K562 (cell line): ENCODE measurements at regions not wholly inside any gene's neighbourhood (a gene's known extent, or its start where the extent isn't known, plus 50 kb on each side); places are given as distances from the start of the nearest gene placed in this dataset.

ENCODE experiments used
- ATAC-seq: fragments of 200-7000 bp; cut with Tn5 transposase; 3 replicates; pipeline ENCODE4 v1.9.1; 2020; ENCODE audit warnings: moderate library complexity
- BruUV-seq: library from RNA; stranded (reverse); fragments of 400-500 nt; replicated peaks from 2 replicates; lab custom pipeline; 2021; lab: Mats Ljungman, UMichigan
- CTCF ChIA-PET: fragments of 300-600 bp; formaldehyde crosslinking; extraction: SDS; loops from one replicate; lab custom pipeline; 2021; ENCODE audit warnings: low intra/inter-chr PET ratio; lab: Yijun Ruan, JAX
- POLR2A ChIA-PET: fragments of 300-600, 350-650 bp; sonication (Branson Sonifier 250); formaldehyde crosslinking; extraction: SDS; loops from one replicate; lab custom pipeline; 2021; ENCODE audit warnings: antibody characterized with exemption, inconsistent platforms; lab: Yijun Ruan, JAX
- DNase-seq, 4 experiments: peaks; one replicate each; pipeline versions ENCODE4 v3.0.0 to v3.0.0-alpha.2; 2011 to 2018; ENCODE audit warnings: low spot score in 3 of 4, mixed read lengths in 3 of 4; ENCODE audit errors: extremely low read depth in 1 of 4
- FAIRE-seq: peaks from 2 replicates; lab custom pipeline; 2011; peaks lifted over from hg19 to GRCh38; lab: Jason Lieb, UNC
- H2AFZ ChIP-seq: 2 replicates; pipeline ENCODE4 v1.6.0; 2011; ENCODE audit warnings: low read depth, low read length, control low read depth, inconsistent platforms
- H3K27ac ChIP-seq: fragments of 200-600 bp; 3 replicates; pipeline ENCODE4 v1.8.0; 2011; ENCODE audit warnings: low read depth, mild to moderate bottlenecking, control low read depth, inconsistent platforms, low read length, moderate library complexity, mixed read lengths; ENCODE audit errors: extremely low read depth
- H3K27me3 ChIP-seq, 2 experiments: fragments of 300-600 bp in 1 of 2; 2 replicates in 1 of 2; 3 replicates in 1 of 2; pipeline versions ENCODE4 v1.6.0 to v1.8.0; 2011; ENCODE audit warnings: inconsistent platforms in 2 of 2, low read length in 2 of 2, mild to moderate bottlenecking in 1 of 2, mixed read lengths in 1 of 2, moderate library complexity in 1 of 2; ENCODE audit not compliant: control insufficient read depth in 2 of 2, insufficient read depth in 2 of 2
- H3K36me3 ChIP-seq: fragments of 300-600 bp; 3 replicates; pipeline ENCODE4 v1.8.0; 2011; ENCODE audit warnings: mild to moderate bottlenecking, low read length, inconsistent platforms; ENCODE audit not compliant: control insufficient read depth, insufficient read depth
- H3K4me1 ChIP-seq, 2 experiments: fragments of 200-600 bp in 1 of 2; replicated peaks in 1 of 2; 2 replicates in 1 of 2; 3 replicates in 1 of 2; pipeline versions ENCODE4 v1.5.1 to v1.8.0; 2011; ENCODE audit warnings: inconsistent platforms in 2 of 2, low read length in 2 of 2, mild to moderate bottlenecking in 1 of 2, mixed read lengths in 1 of 2, moderate library complexity in 1 of 2; ENCODE audit not compliant: control insufficient read depth in 2 of 2, insufficient read depth in 2 of 2
- H3K4me2 ChIP-seq: 2 replicates; pipeline ENCODE4 v1.6.1; 2011; ENCODE audit warnings: low read length, control low read depth, inconsistent platforms, mixed read lengths; ENCODE audit not compliant: insufficient read depth
- H3K4me3 ChIP-seq: fragments of 200-600 bp; sonication (generic), shearing (Covaris generic); 2 replicates; pipeline ENCODE4 v1.5.1; 2016; ENCODE audit warnings: control low read depth, inconsistent platforms
- H3K79me2 ChIP-seq: fragments of 200-600 bp; 3 replicates; pipeline ENCODE4 v1.8.0; 2011; ENCODE audit warnings: low read length, inconsistent platforms; ENCODE audit not compliant: control insufficient read depth, insufficient read depth
- H3K9ac ChIP-seq, 2 experiments: 2 replicates each; pipeline versions ENCODE4 v1.6.0 to v1.6.1; 2011; ENCODE audit warnings: low read depth in 2 of 2, low read length in 2 of 2, control low read depth in 1 of 2, inconsistent platforms in 1 of 2, mild to moderate bottlenecking in 1 of 2, mixed read lengths in 1 of 2; ENCODE audit not compliant: insufficient read depth in 1 of 2
- H3K9me1 ChIP-seq: one replicate; pipeline ENCODE4 v1.6.0; 2011; ENCODE audit warnings: inconsistent platforms, mild to moderate bottlenecking, low read length, moderate library complexity; ENCODE audit not compliant: control insufficient read depth, insufficient read depth
- H3K9me3 ChIP-seq: replicated peaks from 2 replicates; pipeline ENCODE4 v1.5.1; 2011; ENCODE audit warnings: low read depth, low read length, inconsistent platforms; ENCODE audit not compliant: control insufficient read depth, insufficient read depth
- H4K20me1 ChIP-seq: replicated peaks from 2 replicates; pipeline ENCODE4 v1.6.1; 2011; ENCODE audit warnings: low read length, inconsistent platforms, mixed read lengths; ENCODE audit not compliant: control insufficient read depth, insufficient read depth
- ATF3 ChIP-seq, 2 experiments: fragments of 450-650 bp in 1 of 2; sonication (generic) in 1 of 2; formaldehyde crosslinking in 1 of 2; IDR thresholded peaks in 1 of 2; conservative IDR thresholded peaks in 1 of 2; 2 replicates each; pipeline versions ENCODE4 v1.6.1 to v1.8.1; 2016 to 2023; ENCODE audit warnings: mild to moderate bottlenecking in 2 of 2, moderate library complexity in 2 of 2, inconsistent platforms in 1 of 2, missing genetic modification reagents in 1 of 2
- ELF2 ChIP-seq: fragments of 250-450 bp; sonication (Bioruptor Pico); IDR thresholded peaks from 2 replicates; pipeline ENCODE4 v1.5.0; 2021; ENCODE audit warnings: mild to moderate bottlenecking
- FOXP4 ChIP-seq: sonication (generic); formaldehyde crosslinking; IDR thresholded peaks from 2 replicates; pipeline ENCODE4 v1.8.0; 2022; ENCODE audit warnings: mild to moderate bottlenecking, missing genetic modification reagents, borderline replicate concordance
- ID3 ChIP-seq, 2 experiments: fragments of 250-450 bp in 1 of 2; fragments of 450-650 bp in 1 of 2; sonication (Bioruptor Pico) in 1 of 2; IDR thresholded peaks; 2 replicates each; pipeline versions ENCODE4 v1.6.1 to v1.8.0; 2016 to 2021; ENCODE audit warnings: mild to moderate bottlenecking in 2 of 2, moderate library complexity in 2 of 2, missing compliant biosample characterization in 1 of 2, missing genetic modification characterization in 1 of 2
- MTF1 ChIP-seq: fragments of 250-450 bp; sonication (Bioruptor Pico); IDR thresholded peaks from 2 replicates; pipeline ENCODE4 v1.9.0; 2021; ENCODE audit warnings: moderate library complexity, mild to moderate bottlenecking, inconsistent platforms, borderline replicate concordance
- MXD1 ChIP-seq: fragments of 250-450 bp; sonication (Bioruptor Pico); IDR thresholded peaks from 2 replicates; pipeline ENCODE4 v1.8.0; 2021; ENCODE audit warnings: borderline replicate concordance, mild to moderate bottlenecking, moderate library complexity; ENCODE audit not compliant: poor library complexity, severe bottlenecking
- NFE2 ChIP-seq: IDR thresholded peaks from 2 replicates; pipeline ENCODE4 v1.6.1; 2014; ENCODE audit warnings: antibody characterized with exemption, low read depth
- PML ChIP-seq: IDR thresholded peaks from 2 replicates; pipeline ENCODE4 v1.6.1; 2012; ENCODE audit warnings: low read length, inconsistent platforms
- SAP30 ChIP-seq: fragments of 200-600 bp; sonication (generic); IDR thresholded peaks from 2 replicates; pipeline ENCODE4 v1.6.1; 2012; ENCODE audit warnings: borderline replicate concordance, low read depth, mild to moderate bottlenecking, moderate library complexity, low read length, control low read depth, inconsistent platforms; ENCODE audit not compliant: insufficient read depth, poor library complexity, severe bottlenecking
- SETDB1 ChIP-seq: IDR thresholded peaks from one replicate; pipeline ENCODE4 v1.6.1; 2012; ENCODE audit warnings: low read length, control low read depth, inconsistent platforms
- SMARCE1 ChIP-seq: fragments of 450-650 bp; IDR thresholded peaks from 2 replicates; pipeline ENCODE4 v1.7.1; 2016; ENCODE audit warnings: mild to moderate bottlenecking
- STAT5A ChIP-seq: IDR thresholded peaks from 2 replicates; pipeline ENCODE4 v1.6.1; 2012; ENCODE audit warnings: low read length, inconsistent platforms, borderline replicate concordance
- TCFL5 ChIP-seq: fragments of 250-450 bp; sonication (Bioruptor Pico); conservative IDR thresholded peaks from 2 replicates; pipeline ENCODE4 v1.6.1; 2021; ENCODE audit warnings: mild to moderate bottlenecking, moderate library complexity, matching md5 sums
- ZC3H8 ChIP-seq: fragments of 450-650 bp; IDR thresholded peaks from 2 replicates; pipeline ENCODE4 v1.6.1; 2017
- ZNF589 ChIP-seq: fragments of 200-800 bp; sonication (Bioruptor generic); IDR thresholded peaks from 2 replicates; pipeline ENCODE4 v1.6.1; 2016; ENCODE audit warnings: low read depth, missing genetic modification characterization, missing compliant biosample characterization
- ZNF717 ChIP-seq: fragments of 250-450 bp; sonication (Bioruptor Pico); IDR thresholded peaks from 2 replicates; pipeline ENCODE4 v1.5.0; 2021
- ZNF740 ChIP-seq, 3 experiments: fragments of 200-800 bp in 1 of 3; sonication (Bioruptor generic) in 1 of 3; sonication (generic) in 1 of 3; formaldehyde crosslinking in 1 of 3; IDR thresholded peaks; 2 replicates each; pipeline versions ENCODE4 v1.6.1 to v1.8.0; 2016 to 2022; ENCODE audit warnings: mild to moderate bottlenecking in 2 of 3, missing compliant biosample characterization in 2 of 3, missing genetic modification characterization in 2 of 3, missing genetic modification reagents in 1 of 3
- ZNF780A ChIP-seq: fragments of 250-450 bp; sonication (Bioruptor Pico); IDR thresholded peaks from 2 replicates; pipeline ENCODE4 v1.5.0; 2021; ENCODE audit warnings: mild to moderate bottlenecking
- WGBS: fragments of 100-300 bp; shearing (Covaris generic); methylation state at CpG from one replicate; pipeline ENCODE4 v1.1.6; 2016; ENCODE audit warnings: low coverage, mixed read lengths; ENCODE audit not compliant: insufficient coverage; ENCODE audit errors: missing lambda C conversion rate; 5-methylcytosine and 5-hydroxymethylcytosine counted together
- in situ Hi-C: fragments of 300-500 bp; cut with MboI; formaldehyde crosslinking; loops from 4 replicates; pipeline ENCODE4 v1.15.0; 2018; ENCODE audit warnings: inconsistent platforms, mixed read lengths
- intact Hi-C: fragments of 100-400 bp; cut with micrococcal nuclease; formaldehyde crosslinking; loops from 2 replicates; pipeline ENCODE4 v1.14.2; 2022

GRCh38 chr10:62561151-62561550 lies 187.0 kb downstream of the ZNF365 start:
- POLR2A ChIA-PET, result no interaction called here
- Histone ChIP-seq H4K20me1 (no peaks in the 10 kb centered on the region), H2AFZ (no peak overlapping the region), H3K27ac (no peak overlapping the region), H3K4me2 (no peak overlapping the region), H3K79me2 (no peaks in the 10 kb centered on the region), H3K4me3 (no peak overlapping the region), H3K9me1 (no peaks in the 10 kb centered on the region), H3K4me1 (no peaks in the 10 kb centered on the region), H3K9me3 (no peaks in the 10 kb centered on the region), H3K9ac (no peak overlapping the region), H3K27me3 (no peaks in the 10 kb centered on the region), H3K36me3 (no peaks in the 10 kb centered on the region)
- DNase-seq (no peak), FAIRE-seq (no peak), ATAC-seq (no peak)
- BruUV-seq, result no TSS peak
- intact Hi-C loops (no loop called here), in situ Hi-C loops (no loop called here)
- 0% methylated on average over 3 of the region's 3 CpGs for WGBS
- CTCF ChIA-PET, result no interaction called here
- TF ChIP-seq SAP30, result no peak
- peak; percentile 58 for TF ChIP-seq NFE2
- TF ChIP-seq PML, result no peak
- TF ChIP-seq ELF2 (CRISPR knock-in tag), result no peak
- no peak for TF ChIP-seq TCFL5 (CRISPR knock-in tag)
- TF ChIP-seq MXD1 (CRISPR knock-in tag), result no peak
- no peak for TF ChIP-seq ZC3H8
- TF ChIP-seq ZNF780A, result no peak
- no peak for TF ChIP-seq ZNF717 (CRISPR knock-in tag)
- TF ChIP-seq ZNF589 (CRISPR knock-in tag), result no peak
- no peak for TF ChIP-seq ZNF740 (CRISPR knock-in tag; IDR thresholded peaks at IDR 0.05)
- no peak for TF ChIP-seq ZNF740 (tag; IDR thresholded peaks at IDR 0.05)
- TF ChIP-seq FOXP4 (CRISPR knock-in tag), result no peak
- no peak for TF ChIP-seq SETDB1
- no peak for TF ChIP-seq SMARCE1
- peak; percentile 26; the same call in 1 of the 2 replicates for TF ChIP-seq ATF3 (IDR thresholded peaks at IDR 0.05)
- TF ChIP-seq ATF3 (CRISPR knock-in tag; conservative IDR thresholded peaks at IDR 0.05), result no peak
- TF ChIP-seq ID3 (CRISPR knock-in tag; IDR thresholded peaks at IDR 0.05), result no peak
- no peak for TF ChIP-seq ID3 (tag; IDR thresholded peaks at IDR 0.05)
- TF ChIP-seq STAT5A, result no peak
- TF ChIP-seq MTF1 (CRISPR knock-in tag), result no peak
